Mucosa of descending colon (tissue), 3 donors: ENCODE measurements at regions not wholly inside any gene's neighbourhood (a gene's known extent, or its start where the extent isn't known, plus 50 kb on each side); places are given as distances from the start of the nearest gene placed in this dataset.

Experiments used
- ATAC-seq: fragments of 200-7000 bp; cut with Tn5 transposase; one replicate; pipeline ENCODE4 v1.9.1; 2020; ENCODE audit warnings: mild to moderate bottlenecking, moderate library complexity
- DNase-seq, 3 donors: peaks; one replicate each; pipeline ENCODE4 v3.0.0-alpha.2; 2020
- H3K36me3 ChIP-seq: fragments of 200-600 bp; one replicate; pipeline ENCODE4 v1.8.0; 2021; ENCODE audit warnings: low read depth, mild to moderate bottlenecking
- H3K4me1 ChIP-seq: fragments of 200-600 bp; one replicate; pipeline ENCODE4 v1.8.0; 2021; ENCODE audit warnings: low read depth, mild to moderate bottlenecking
- H3K4me3 ChIP-seq: fragments of 200-600 bp; one replicate; pipeline ENCODE4 v1.8.0; 2021; ENCODE audit warnings: mild to moderate bottlenecking
- H3K9me3 ChIP-seq: fragments of 200-600 bp; one replicate; pipeline ENCODE4 v1.8.0; 2021; ENCODE audit warnings: mild to moderate bottlenecking
- intact Hi-C, 2 donors: fragments of 100-400 bp; cut with DNase I in 1 of 2; cut with micrococcal nuclease in 1 of 2; formaldehyde crosslinking; loops; one replicate each; pipeline versions ENCODE4 v1.11.0 to v1.11.1; 2022; cut with DNase I, micrococcal nuclease
- TF ChIP-seq, protein P1 (sequence below): fragments of 200-600 bp; IDR thresholded peaks from one replicate; pipeline ENCODE4 v1.8.0; 2022; ENCODE audit warnings: antibody characterized with exemption, mild to moderate bottlenecking
- donor health status: DM: no; HTN: no; CAD: no; lungs with moderate emphysema.
- donor health status: DM: no; HTN: no; CAD: no.
- donor health status: DM: no; HTN: yes; CAD: no.

DNA sequence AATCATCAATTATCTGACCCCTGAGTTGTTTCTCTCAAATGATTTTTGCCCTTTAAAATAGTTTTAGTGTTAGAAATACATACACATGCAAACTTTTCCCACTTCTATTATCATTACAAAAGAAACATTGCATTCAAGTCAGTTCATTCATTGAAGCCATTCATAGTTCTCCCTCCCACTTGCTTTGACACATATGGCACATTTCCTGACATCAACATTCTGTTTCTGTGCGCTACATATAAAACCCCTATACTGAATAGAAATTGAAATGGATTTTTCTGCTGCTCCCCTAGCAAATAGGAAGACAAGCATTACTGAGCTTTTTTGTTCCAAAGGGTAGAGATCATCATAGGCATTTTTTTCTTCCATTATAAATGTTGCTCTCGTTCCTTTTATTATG is 497.9 kb upstream of the PCDH10 start:
- no peak for ATAC-seq
- intact Hi-C loops = no loop called here
- Histone ChIP-seq H3K36me3 (no peaks in the 10 kb centered on the region), H3K4me1 (no peaks in the 10 kb centered on the region), H3K4me3 (no peak overlapping the region), H3K9me3 (no peaks in the 10 kb centered on the region)
- DNase-seq = no peak
- TF ChIP-seq, protein P1, sequence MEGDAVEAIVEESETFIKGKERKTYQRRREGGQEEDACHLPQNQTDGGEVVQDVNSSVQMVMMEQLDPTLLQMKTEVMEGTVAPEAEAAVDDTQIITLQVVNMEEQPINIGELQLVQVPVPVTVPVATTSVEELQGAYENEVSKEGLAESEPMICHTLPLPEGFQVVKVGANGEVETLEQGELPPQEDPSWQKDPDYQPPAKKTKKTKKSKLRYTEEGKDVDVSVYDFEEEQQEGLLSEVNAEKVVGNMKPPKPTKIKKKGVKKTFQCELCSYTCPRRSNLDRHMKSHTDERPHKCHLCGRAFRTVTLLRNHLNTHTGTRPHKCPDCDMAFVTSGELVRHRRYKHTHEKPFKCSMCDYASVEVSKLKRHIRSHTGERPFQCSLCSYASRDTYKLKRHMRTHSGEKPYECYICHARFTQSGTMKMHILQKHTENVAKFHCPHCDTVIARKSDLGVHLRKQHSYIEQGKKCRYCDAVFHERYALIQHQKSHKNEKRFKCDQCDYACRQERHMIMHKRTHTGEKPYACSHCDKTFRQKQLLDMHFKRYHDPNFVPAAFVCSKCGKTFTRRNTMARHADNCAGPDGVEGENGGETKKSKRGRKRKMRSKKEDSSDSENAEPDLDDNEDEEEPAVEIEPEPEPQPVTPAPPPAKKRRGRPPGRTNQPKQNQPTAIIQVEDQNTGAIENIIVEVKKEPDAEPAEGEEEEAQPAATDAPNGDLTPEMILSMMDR = no peak

DNA sequence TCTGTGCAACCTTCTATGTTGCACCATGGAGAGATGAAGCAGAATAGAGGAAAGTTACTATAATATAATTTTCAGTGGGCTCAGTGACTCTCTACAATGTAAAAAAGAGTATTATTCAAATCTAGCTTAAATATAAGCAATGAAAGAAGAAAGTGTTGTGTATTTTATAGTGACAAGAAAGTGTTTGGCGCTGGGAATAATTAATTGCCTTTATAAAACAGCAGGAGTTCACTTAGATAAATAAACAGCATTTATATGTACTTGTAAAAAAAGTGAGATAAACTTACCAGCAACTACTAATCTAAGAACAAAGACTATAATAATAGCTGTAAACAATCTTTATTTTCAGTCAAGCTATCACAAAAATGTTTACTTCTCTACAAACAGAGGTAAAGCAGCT is 488.9 kb upstream of the PCDH10 start:
- H3K9me3 ChIP-seq = no peaks in the 10 kb centered on the region
- no peak overlapping the region for H3K4me3 ChIP-seq
- H3K4me1 ChIP-seq = no peaks in the 10 kb centered on the region
- DNase-seq (no peak), ATAC-seq (no peak)
- no peaks in the 10 kb centered on the region for H3K36me3 ChIP-seq
- TF ChIP-seq, protein P1 = no peak
- intact Hi-C loops = no loop called here

DNA sequence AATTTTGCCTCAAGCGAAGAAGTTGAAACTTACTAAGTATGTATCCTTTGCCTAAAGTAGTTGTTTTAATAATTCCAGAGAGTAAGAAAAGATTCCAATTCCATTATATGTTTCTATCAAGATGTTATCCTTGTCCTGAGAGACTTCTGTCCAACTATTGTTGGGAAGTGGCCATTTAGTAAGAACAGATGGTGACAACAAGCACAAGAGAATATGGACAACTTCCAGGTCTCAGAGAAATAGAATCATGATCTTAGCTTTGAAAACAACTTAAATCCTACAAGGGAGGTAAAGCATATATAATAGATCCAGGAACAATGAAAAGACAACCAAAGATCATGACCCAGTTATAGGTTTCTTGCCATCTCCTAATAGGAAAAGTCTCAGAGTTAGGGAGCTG is 486.6 kb upstream of the PCDH10 start:
- ATAC-seq (no peak), DNase-seq (no peak)
- TF ChIP-seq, protein P1 = no peak
- Histone ChIP-seq H3K36me3 (no peaks in the 10 kb centered on the region), H3K4me1 (no peaks in the 10 kb centered on the region), H3K9me3 (no peaks in the 10 kb centered on the region), H3K4me3 (no peak overlapping the region)
- intact Hi-C loops = no loop called here

DNA sequence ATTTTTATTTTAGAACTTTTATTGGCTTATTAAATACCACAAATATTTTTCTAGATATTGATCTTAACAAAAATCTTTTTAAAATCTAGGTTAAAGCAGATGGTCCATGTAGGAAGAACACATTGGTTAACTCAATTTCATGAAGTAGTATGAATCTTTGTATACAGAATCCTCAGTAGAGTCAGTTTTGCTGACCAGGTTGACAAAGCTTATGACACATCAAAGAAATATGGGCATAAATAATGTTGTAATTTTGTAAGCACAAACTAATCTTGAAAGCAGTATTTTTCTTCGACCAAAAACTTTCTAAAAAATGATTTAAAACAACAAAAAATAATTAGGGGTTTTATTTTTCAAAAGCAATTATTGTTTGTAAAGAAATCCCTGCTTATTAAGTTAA is 479.3 kb upstream of the PCDH10 start:
- intact Hi-C loops = no loop called here
- Histone ChIP-seq H3K4me3 (no peak overlapping the region), H3K4me1 (no peaks in the 10 kb centered on the region), H3K9me3 (no peaks in the 10 kb centered on the region), H3K36me3 (no peaks in the 10 kb centered on the region)
- TF ChIP-seq, protein P1 = no peak
- DNase-seq (no peak), ATAC-seq (no peak)

DNA sequence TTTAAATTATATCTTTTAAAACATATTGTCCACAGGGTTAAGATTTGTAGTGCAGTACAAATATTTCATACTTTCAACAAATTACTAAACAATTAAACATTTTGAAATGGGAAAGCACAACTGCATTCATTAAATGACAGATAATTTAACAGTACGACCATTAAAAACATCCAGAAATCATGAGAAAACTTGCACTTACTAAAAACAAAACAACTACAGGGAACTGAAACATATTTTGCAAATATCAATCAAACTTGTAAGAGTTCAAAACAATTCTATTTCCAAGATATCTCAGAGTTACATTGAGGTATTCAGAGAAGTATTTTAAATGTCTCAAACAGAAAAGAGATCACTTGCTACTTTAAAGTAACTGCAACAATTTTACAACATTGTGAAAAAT is 478.5 kb upstream of the PCDH10 start:
- TF ChIP-seq, protein P1 = no peak
- H3K36me3 ChIP-seq = no peaks in the 10 kb centered on the region
- ATAC-seq (no peak), DNase-seq (no peak)
- no peaks in the 10 kb centered on the region for H3K4me1 ChIP-seq
- H3K4me3 ChIP-seq = no peak overlapping the region
- intact Hi-C loops = no loop called here
- H3K9me3 ChIP-seq = no peaks in the 10 kb centered on the region

DNA sequence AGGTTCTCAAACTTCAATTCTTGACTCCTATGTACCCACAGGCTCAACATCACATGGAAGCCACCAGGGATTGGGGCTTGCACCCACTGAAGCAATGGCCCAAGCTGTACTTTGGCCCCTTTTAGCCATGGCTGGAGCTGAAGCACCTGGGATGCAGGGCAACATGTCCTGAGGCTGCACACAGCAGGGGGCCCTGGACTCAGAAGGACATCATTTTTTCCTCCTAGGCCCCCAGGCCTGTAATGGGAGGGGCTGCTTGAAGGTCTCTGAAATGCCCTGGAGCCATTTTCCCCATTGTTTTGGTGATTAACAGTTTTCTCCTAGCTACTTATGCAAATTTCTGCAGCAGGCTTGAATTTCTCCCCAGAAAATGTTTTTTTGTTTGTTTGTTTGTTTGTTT is 465.1 kb upstream of the PCDH10 start:
- ATAC-seq (no peak), DNase-seq (no peak)
- Histone ChIP-seq H3K9me3 (peaks cover 20% of the 10 kb centered on the region), H3K4me1 (no peaks in the 10 kb centered on the region), H3K36me3 (no peaks in the 10 kb centered on the region), H3K4me3 (no peak overlapping the region)
- intact Hi-C loops = no loop called here
- TF ChIP-seq, protein P1 = no peak
